Transverse colon (tissue), 4 donors: ENCODE measurements at regions not wholly inside any gene's neighbourhood (a gene's known extent, or its start where the extent isn't known, plus 50 kb on each side); places are given as distances from the start of the nearest gene placed in this dataset.
"Not testable (repeated sequence)": the region's sequence is repeated elsewhere in the genome, so short reads cannot be mapped to it uniquely, and the experiment has no call there.

Source experiments
- DNase-seq: peaks from one replicate; pipeline ENCODE4 v3.0.0-alpha.2; 2019
- H3K27ac ChIP-seq, 4 donors: fragments of 200-600 bp; sonication (generic); 2 replicates each; pipeline ENCODE4 v1.5.1; 2016 to 2018; ENCODE audit warnings: inconsistent platforms in 4 of 4
- H3K27me3 ChIP-seq: fragments of 200-600 bp; sonication (generic); 2 replicates; pipeline ENCODE4 v1.5.1; 2017; ENCODE audit warnings: inconsistent platforms
- H3K36me3 ChIP-seq, 4 donors: fragments of 200-600 bp; sonication (generic); 2 replicates each; pipeline ENCODE4 v1.5.1; 2017 to 2019; ENCODE audit warnings: inconsistent platforms in 4 of 4
- H3K4me1 ChIP-seq, 4 donors: fragments of 200-600 bp; sonication (generic); 2 replicates each; pipeline ENCODE4 v1.5.1; 2017 to 2020; ENCODE audit warnings: inconsistent platforms in 4 of 4
- H3K4me3 ChIP-seq, 4 donors: fragments of 200-600 bp; sonication (generic); 1 replicate in 1 of 4; 2 replicates in 3 of 4; pipeline versions ENCODE4 v1.5.1 to v1.6.1; 2017 to 2019; ENCODE audit warnings: inconsistent platforms in 4 of 4
- H3K9me3 ChIP-seq, 2 donors: fragments of 200-600 bp; sonication (generic); 2 replicates each; pipeline ENCODE4 v1.5.1; 2017 to 2019; ENCODE audit warnings: inconsistent platforms in 2 of 2
- CTCF ChIP-seq, 5 experiments: fragments of 200-600 bp in 3 of 5; fragments of 450-650 bp in 2 of 5; sonication (generic) in 3 of 5; IDR thresholded peaks; 1 replicate in 2 of 5; 2 replicates in 3 of 5; pipeline ENCODE4 v1.5.1; 2016 to 2017; ENCODE audit warnings: antibody characterized with exemption in 5 of 5, inconsistent platforms in 3 of 5, mild to moderate bottlenecking in 2 of 5, moderate library complexity in 1 of 5
- EP300 ChIP-seq: sonication (generic); formaldehyde crosslinking; IDR thresholded peaks from one replicate; pipeline ENCODE4 v1.6.1; 2017; ENCODE audit warnings: antibody characterized with exemption, low read depth
- POLR2A ChIP-seq: fragments of 450-650 bp; IDR thresholded peaks from one replicate; pipeline ENCODE4 v1.6.1; 2016; ENCODE audit warnings: antibody characterized with exemption, mild to moderate bottlenecking, moderate library complexity
- POLR2AphosphoS5 ChIP-seq, 3 donors: sonication (generic); formaldehyde crosslinking; IDR thresholded peaks; one replicate each; pipeline ENCODE4 v1.6.1; 2016; ENCODE audit warnings: antibody characterized with exemption in 3 of 3
- WGBS, 2 donors: methylation state at CpG; one replicate each; pipeline ENCODE4 v1.1.5; 2018; ENCODE audit warnings: low coverage in 1 of 2; 5-methylcytosine and 5-hydroxymethylcytosine counted together
- in situ Hi-C, 4 donors: fragments of 200-750 bp; cut with MboI; loops; one replicate each; pipeline versions ENCODE4 v1.15.0 to v1.15.1; 2017; ENCODE audit warnings: low sequenced_read_pairs in 3 of 4, low pct_ligation_motif_present in 1 of 4, low pct_unique_long_range_greater_than_20kb in 1 of 4
- intact Hi-C: fragments of 100-400 bp; cut with DNase I; formaldehyde crosslinking; loops from one replicate; pipeline ENCODE4 v1.15.1; 2023; ENCODE audit warnings: low total_unique reads

- in situ Hi-C loops: no loop called here
- no peaks in the 10 kb centered on the region for H3K36me3 ChIP-seq
- no peaks in the 10 kb centered on the region for H3K4me1 ChIP-seq
- H3K27me3 ChIP-seq: no peaks in the 10 kb centered on the region
- no peak overlapping the region for H3K4me3 ChIP-seq
- H3K27ac ChIP-seq: no peak overlapping the region
- TF ChIP-seq POLR2AphosphoS5 (IDR thresholded peaks at IDR 0.05): no peak
- TF ChIP-seq POLR2A: no peak
- TF ChIP-seq CTCF (IDR thresholded peaks at IDR 0.05): no peak
- no peak for TF ChIP-seq EP300
- intact Hi-C loops: no loop called here
- no peaks in the 10 kb centered on the region for H3K9me3 ChIP-seq
- 74 to 82% methylated on average over 1 of the region's 1 CpG for WGBS, 2 donors
- no peak for DNase-seq
These were observed 194.8 kb upstream of the TRPC7 start for GRCh38 chr5:136560126-136560525.

GRCh38 chr5:136559651-136560050, 194.3 kb upstream of the TRPC7 start:
- 48 to 59% methylated on average over 2 of the region's 2 CpGs for WGBS, 2 donors
- Histone ChIP-seq H3K9me3 (no peaks in the 10 kb centered on the region), H3K4me3 (no peak overlapping the region), H3K36me3 (no peaks in the 10 kb centered on the region), H3K27ac (no peak overlapping the region), H3K27me3 (no peaks in the 10 kb centered on the region), H3K4me1 (no peaks in the 10 kb centered on the region)
- intact Hi-C loops (no loop called here), in situ Hi-C loops (no loop called here)
- TF ChIP-seq CTCF (IDR thresholded peaks at IDR 0.05) (no peak), EP300 (no peak), POLR2AphosphoS5 (IDR thresholded peaks at IDR 0.05) (no peak), POLR2A (no peak)
- no peak for DNase-seq

- H3K9me3 ChIP-seq, H3K27me3 ChIP-seq, H3K36me3 ChIP-seq, H3K27ac ChIP-seq, in situ Hi-C loops, H3K4me1 ChIP-seq, DNase-seq, intact Hi-C loops, H3K4me3 ChIP-seq: not testable (repeated sequence)
- WGBS, 2 donors: 79 to 81% methylated on average over 2 of the region's 2 CpGs
These were observed 181.8 kb upstream of the TRPC7 start for GRCh38 chr5:136547096-136547495.

- H3K4me1 ChIP-seq, intact Hi-C loops, H3K4me3 ChIP-seq, in situ Hi-C loops, H3K36me3 ChIP-seq, H3K27ac ChIP-seq, DNase-seq, H3K27me3 ChIP-seq, H3K9me3 ChIP-seq: not testable (repeated sequence)
- WGBS, 2 donors: 79 to 83% methylated on average over 3 of the region's 3 CpGs
These were observed 181.1 kb upstream of the TRPC7 start for GRCh38 chr5:136546441-136546840.

GRCh38 chr5:136545031-136545430, 179.7 kb upstream of the TRPC7 start:
- intact Hi-C loops, H3K36me3 ChIP-seq, H3K4me1 ChIP-seq, H3K27me3 ChIP-seq, H3K4me3 ChIP-seq, H3K9me3 ChIP-seq, H3K27ac ChIP-seq, DNase-seq, in situ Hi-C loops: not testable (repeated sequence)
- 63 to 100% methylated on average over 1 to 5 of the region's 5 CpGs for WGBS, 2 donors

- Histone ChIP-seq H3K4me3 (no peak overlapping the region), H3K4me1 (no peaks in the 10 kb centered on the region), H3K36me3 (no peaks in the 10 kb centered on the region), H3K9me3 (no peaks in the 10 kb centered on the region), H3K27me3 (no peaks in the 10 kb centered on the region), H3K27ac (no peak overlapping the region)
- no peak for DNase-seq
- TF ChIP-seq CTCF (IDR thresholded peaks at IDR 0.05) (no peak), EP300 (no peak), POLR2A (no peak)
- in situ Hi-C loops: no loop called here
- 82 to 89% methylated on average over 2 of the region's 2 CpGs for WGBS, 2 donors
- intact Hi-C loops: no loop called here
These were observed 173.2 kb upstream of the TRPC7 start for GRCh38 chr5:136538534-136538933.
